Stomach smooth muscle (tissue), 2 donors: ENCODE measurements at regions not wholly inside any gene's neighbourhood (a gene's known extent, or its start where the extent isn't known, plus 50 kb on each side); places are given as distances from the start of the nearest gene placed in this dataset.
"Not testable (repeated sequence)": the region's sequence is repeated elsewhere in the genome, so short reads cannot be mapped to it uniquely, and the experiment has no call there.

ENCODE experiments used
- H3K27ac ChIP-seq: one replicate; pipeline ENCODE4 v1.7.0; 2013; ENCODE audit warnings: mild to moderate bottlenecking, low read length, inconsistent platforms
- H3K27me3 ChIP-seq, 2 donors: one replicate each; pipeline ENCODE4 v1.7.0; 2013; ENCODE audit warnings: low read length in 2 of 2; ENCODE audit not compliant: insufficient read depth in 2 of 2, control insufficient read depth in 1 of 2
- H3K36me3 ChIP-seq, 2 donors: one replicate each; pipeline ENCODE4 v1.7.0; 2013; ENCODE audit warnings: low read length in 2 of 2; ENCODE audit not compliant: control insufficient read depth in 2 of 2, insufficient read depth in 2 of 2
- H3K4me1 ChIP-seq: one replicate; pipeline ENCODE4 v1.7.0; 2013; ENCODE audit warnings: low read length; ENCODE audit not compliant: control insufficient read depth, insufficient read depth
- H3K4me3 ChIP-seq, 2 donors: one replicate each; pipeline ENCODE4 v1.7.0; 2013; ENCODE audit warnings: low read length in 2 of 2
- H3K9ac ChIP-seq, 2 donors: one replicate each; pipeline ENCODE4 v1.7.0; 2013; ENCODE audit warnings: low read length in 2 of 2, mild to moderate bottlenecking in 1 of 2
- H3K9me3 ChIP-seq, 2 donors: one replicate each; pipeline ENCODE4 v1.7.0; 2013; ENCODE audit warnings: low read length in 2 of 2; ENCODE audit not compliant: control insufficient read depth in 2 of 2
- donor health status: healthy.
- donor health status: Pancreatic carcinoma.

GRCh38 chr3:155995525-155996370 lies 124.6 kb upstream of the KCNAB1 start:
- Histone ChIP-seq H3K36me3 (no peaks in the 10 kb centered on the region), H3K27ac (no peak overlapping the region), H3K9ac (no peak overlapping the region), H3K9me3 (no peaks in the 10 kb centered on the region), H3K27me3 (no peaks in the 10 kb centered on the region), H3K4me1 (no peaks in the 10 kb centered on the region), H3K4me3 (no peak overlapping the region)

GRCh38 chr3:155996882-155997281 lies 123.5 kb upstream of the KCNAB1 start:
- no peaks in the 10 kb centered on the region for H3K27me3 ChIP-seq
- no peak overlapping the region for H3K27ac ChIP-seq
- no peaks in the 10 kb centered on the region for H3K9me3 ChIP-seq
- H3K36me3 ChIP-seq: no peaks in the 10 kb centered on the region
- no peak overlapping the region for H3K9ac ChIP-seq
- no peak overlapping the region for H3K4me3 ChIP-seq
- H3K4me1 ChIP-seq: no peaks in the 10 kb centered on the region

DNA sequence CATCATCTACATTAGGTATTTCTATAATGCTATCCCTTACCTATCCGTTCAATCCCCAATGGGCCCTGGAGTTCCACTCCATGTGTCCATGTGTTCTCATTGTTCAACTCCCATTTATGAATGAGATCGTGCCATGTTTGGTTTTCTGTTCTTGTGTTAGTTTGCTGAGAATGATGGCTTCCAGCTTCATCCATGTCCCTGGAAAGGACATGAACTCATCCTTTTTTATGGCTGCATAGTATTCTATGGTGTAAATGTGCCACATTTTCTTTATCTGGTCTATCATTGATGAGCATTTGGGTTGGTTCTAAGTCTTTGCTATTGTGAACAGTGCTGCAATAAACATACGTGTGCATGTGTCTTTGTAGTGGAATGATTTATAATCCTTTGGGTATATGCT lies 122.2 kb upstream of the KCNAB1 start:
- not testable (repeated sequence) for H3K4me1 ChIP-seq, H3K36me3 ChIP-seq, H3K9me3 ChIP-seq, H3K27me3 ChIP-seq, H3K9ac ChIP-seq, H3K27ac ChIP-seq, H3K4me3 ChIP-seq

GRCh38 chr3:156005736-156006135 lies 114.6 kb upstream of the KCNAB1 start:
- H3K9me3 ChIP-seq: no peaks in the 10 kb centered on the region
- H3K4me3 ChIP-seq: no peak overlapping the region
- no peaks in the 10 kb centered on the region for H3K27me3 ChIP-seq
- no peaks in the 10 kb centered on the region for H3K4me1 ChIP-seq
- no peak overlapping the region for H3K9ac ChIP-seq
- H3K27ac ChIP-seq: no peak overlapping the region
- H3K36me3 ChIP-seq: no peaks in the 10 kb centered on the region

DNA sequence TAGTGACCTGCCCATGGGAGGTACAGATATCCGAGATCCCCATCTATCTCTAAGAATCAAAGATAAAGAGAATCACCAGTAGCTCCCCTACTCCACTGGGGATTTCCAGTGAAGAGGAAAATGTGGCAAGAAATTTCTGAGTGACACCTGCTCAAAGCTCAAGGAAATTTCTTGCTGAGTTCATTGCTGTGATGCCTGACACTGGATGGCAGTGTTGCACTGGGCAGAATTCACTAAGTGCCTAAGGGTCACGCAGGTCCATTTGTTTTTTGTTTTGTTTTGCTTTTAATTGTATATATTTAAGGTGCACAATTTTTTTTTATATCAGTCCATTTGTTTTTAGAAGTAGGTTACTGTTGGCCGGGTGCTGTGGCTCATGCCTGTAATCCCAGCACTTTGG lies 109.5 kb upstream of the KCNAB1 start:
- Histone ChIP-seq H3K36me3 (no peaks in the 10 kb centered on the region), H3K27ac (no peak overlapping the region), H3K4me3 (no peak overlapping the region), H3K9me3 (no peaks in the 10 kb centered on the region), H3K4me1 (no peaks in the 10 kb centered on the region), H3K9ac (no peak overlapping the region), H3K27me3 (no peaks in the 10 kb centered on the region)

DNA sequence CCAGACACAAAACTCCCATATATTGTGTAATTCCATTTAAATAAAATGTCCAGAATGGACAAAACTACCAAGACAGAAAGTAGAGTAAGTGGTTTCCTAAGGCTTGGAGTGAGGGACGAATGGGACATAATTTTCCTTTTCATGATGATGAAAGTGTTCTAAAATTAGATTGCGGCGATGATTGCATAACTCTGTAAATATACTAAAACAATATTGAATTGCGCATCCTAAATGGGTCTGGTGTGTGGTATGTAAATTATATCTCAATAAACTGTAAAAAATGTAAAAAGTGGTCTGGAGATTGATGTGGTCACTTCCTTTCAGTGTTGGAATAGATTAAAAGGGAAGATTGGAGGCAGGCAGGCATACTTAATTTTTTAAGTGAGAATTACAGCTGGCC lies 105.9 kb upstream of the KCNAB1 start:
- Histone ChIP-seq H3K4me3 (no peak overlapping the region), H3K9me3 (no peaks in the 10 kb centered on the region), H3K9ac (no peak overlapping the region), H3K27me3 (no peaks in the 10 kb centered on the region), H3K36me3 (no peaks in the 10 kb centered on the region), H3K27ac (no peak overlapping the region), H3K4me1 (no peaks in the 10 kb centered on the region)

DNA sequence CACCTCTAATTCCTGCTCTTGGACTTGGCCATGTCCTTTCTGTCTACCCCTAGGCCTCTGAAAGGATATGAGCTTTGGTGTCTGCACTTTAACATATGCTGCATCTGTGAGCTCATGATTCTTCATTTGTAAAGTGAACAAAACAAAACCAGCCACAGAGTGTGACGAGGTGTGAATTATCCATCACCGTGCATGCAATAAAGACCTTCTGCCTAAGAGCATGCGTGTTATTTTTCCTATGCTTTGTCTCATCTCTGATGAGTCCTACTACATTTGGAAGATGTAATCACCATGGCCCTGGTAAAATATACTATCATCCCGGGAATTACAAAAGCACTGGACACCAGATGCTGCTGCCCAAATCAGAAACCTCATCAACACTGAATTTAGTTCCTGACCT lies 103.5 kb upstream of the KCNAB1 start:
- H3K9ac ChIP-seq: no peak overlapping the region
- H3K36me3 ChIP-seq: no peaks in the 10 kb centered on the region
- H3K27me3 ChIP-seq: no peaks in the 10 kb centered on the region
- no peaks in the 10 kb centered on the region for H3K9me3 ChIP-seq
- H3K4me3 ChIP-seq: no peak overlapping the region
- H3K27ac ChIP-seq: no peak overlapping the region
- no peaks in the 10 kb centered on the region for H3K4me1 ChIP-seq

DNA sequence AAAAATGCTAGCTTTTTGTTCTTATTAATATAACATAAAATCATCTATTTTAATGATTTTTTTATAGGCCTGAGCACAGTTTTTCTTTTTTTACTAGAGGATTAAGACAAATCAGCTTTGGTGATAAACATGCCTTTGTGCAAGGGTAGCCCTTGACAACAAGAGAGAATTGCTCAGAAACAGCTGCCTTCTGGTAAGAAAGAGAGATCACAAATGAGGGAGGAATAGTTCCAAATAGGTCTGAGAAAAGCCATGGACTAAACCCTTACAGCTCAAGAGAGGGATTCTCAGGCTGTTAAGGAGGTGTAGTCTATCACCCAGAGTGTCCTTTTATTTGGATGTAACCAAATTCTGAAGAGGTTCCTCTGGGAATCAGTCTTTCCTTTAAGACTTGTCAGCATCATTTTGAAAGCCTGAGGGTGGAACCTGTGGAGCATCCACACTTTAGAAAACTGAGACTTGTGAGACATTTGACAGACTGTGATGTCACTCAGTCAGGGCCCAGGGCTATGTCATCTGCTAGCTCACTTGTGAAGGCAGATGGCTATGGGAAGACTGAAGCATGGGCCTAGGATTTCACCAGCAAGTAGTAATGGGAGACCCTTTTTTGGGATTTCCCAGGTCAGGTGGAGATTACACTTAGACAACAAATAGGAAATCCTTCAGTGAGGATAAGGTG lies 102.9 kb upstream of the KCNAB1 start:
- H3K27ac ChIP-seq: no peak overlapping the region
- no peaks in the 10 kb centered on the region for H3K4me1 ChIP-seq
- no peak overlapping the region for H3K9ac ChIP-seq
- no peaks in the 10 kb centered on the region for H3K27me3 ChIP-seq
- no peaks in the 10 kb centered on the region for H3K9me3 ChIP-seq
- no peak overlapping the region for H3K4me3 ChIP-seq
- H3K36me3 ChIP-seq: no peaks in the 10 kb centered on the region

DNA sequence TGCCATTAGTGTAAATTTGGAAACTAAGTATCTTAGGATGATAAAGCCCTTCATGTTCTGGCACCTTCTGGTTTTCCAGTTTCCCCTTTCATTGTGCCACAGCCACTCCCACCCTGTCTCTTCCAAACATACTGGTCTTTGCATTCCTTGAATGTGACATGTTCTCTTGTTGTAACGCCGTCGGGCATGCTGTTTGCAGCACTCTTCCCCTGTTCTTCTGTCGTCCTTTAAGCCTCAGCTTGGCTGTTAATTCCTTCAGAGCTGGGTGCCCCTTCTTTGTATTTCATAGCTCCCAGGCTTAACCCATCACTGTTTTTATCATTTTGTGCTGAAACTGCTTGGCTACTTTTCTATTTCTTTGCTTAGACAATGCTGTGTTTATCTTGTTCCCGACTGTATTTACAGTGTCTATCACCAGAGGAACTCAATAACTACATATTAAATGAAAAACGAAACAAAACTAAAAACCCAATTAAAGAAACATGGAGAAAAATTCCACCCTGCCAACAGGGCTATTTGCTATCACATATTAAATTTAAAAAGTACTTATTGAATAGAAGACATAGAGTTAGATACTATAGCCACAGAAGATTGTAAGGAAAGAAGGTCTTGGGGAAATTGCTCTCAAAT lies 95.4 kb upstream of the KCNAB1 start:
- Histone ChIP-seq H3K27ac (no peak overlapping the region), H3K9ac (no peak overlapping the region), H3K36me3 (no peaks in the 10 kb centered on the region), H3K27me3 (no peaks in the 10 kb centered on the region), H3K4me1 (no peaks in the 10 kb centered on the region), H3K4me3 (peak overlapping the region in 1 of 2 donors; percentile 44), H3K9me3 (no peaks in the 10 kb centered on the region)

DNA sequence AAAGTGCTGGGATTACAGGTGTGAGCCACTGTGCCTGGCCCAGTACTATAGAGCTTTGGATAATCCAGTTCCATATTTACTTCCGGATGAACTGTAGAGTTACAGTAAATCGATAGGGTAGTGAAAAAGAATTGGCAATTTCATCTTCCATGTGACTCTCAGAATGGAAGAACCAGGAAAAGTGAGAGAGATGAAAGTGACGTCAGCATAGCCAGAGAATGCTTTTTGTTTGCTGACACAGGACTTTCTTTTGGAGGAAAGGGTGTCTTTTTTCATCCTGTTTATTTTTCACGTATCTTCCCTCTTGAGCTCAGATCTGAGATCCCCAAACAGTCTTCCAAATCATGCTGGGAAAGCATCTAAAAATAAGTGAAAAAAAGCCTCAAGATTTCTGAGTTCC lies 91.2 kb upstream of the KCNAB1 start:
- no peaks in the 10 kb centered on the region for H3K4me1 ChIP-seq
- no peak overlapping the region for H3K27ac ChIP-seq
- no peak overlapping the region for H3K4me3 ChIP-seq
- no peaks in the 10 kb centered on the region for H3K36me3 ChIP-seq
- no peaks in the 10 kb centered on the region for H3K27me3 ChIP-seq
- no peaks in the 10 kb centered on the region for H3K9me3 ChIP-seq
- H3K9ac ChIP-seq: no peak overlapping the region

DNA sequence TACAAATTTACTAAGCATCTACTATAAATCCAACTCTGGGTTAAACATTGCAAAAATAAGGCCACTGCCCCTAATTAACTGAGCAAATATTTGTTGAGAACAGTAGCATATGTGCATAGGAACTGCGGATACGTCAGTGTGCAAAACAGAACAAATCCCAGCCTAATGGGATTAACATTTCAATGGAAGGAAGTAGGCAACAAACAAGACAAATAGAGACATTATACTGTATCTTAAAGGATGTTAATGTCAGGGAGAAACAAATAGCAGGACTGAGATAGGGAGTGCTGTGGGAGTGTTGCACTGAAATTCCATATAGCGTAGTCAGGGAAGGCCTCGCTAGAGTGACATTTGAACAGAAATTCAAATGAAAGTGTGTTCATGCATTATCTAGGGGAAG lies 89.7 kb upstream of the KCNAB1 start:
- Histone ChIP-seq H3K9ac (no peak overlapping the region), H3K4me3 (no peak overlapping the region), H3K27ac (no peak overlapping the region), H3K27me3 (no peaks in the 10 kb centered on the region), H3K4me1 (no peaks in the 10 kb centered on the region), H3K9me3 (no peaks in the 10 kb centered on the region), H3K36me3 (no peaks in the 10 kb centered on the region)
